ENCODE measurements at regions not wholly inside any gene's neighbourhood (a gene's known extent, or its start where the extent isn't known, plus 50 kb on each side); places are given as distances from the start of the nearest gene placed in this dataset.

DNA sequence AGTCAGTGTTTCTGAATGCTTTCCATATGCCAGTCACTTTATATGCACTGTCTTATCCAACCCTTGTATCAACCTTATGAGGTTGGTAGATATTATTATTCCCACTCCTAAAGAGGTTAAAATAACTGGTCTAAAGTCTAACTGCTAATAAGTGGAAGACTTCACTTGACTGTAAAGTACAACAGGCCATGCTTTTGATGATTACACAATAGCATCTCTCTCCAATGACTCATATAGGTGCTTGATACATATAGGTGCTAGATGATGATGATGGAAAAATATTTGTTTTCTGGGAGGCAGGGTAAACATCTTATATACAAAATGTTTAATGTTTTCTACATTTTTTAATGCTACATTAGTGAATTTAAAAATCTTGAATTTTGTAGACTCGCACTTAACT is 75.9 kb upstream of the NR3C1 start:
- in situ Hi-C loops (cut with HindIII; ENCODE audit: low sequenced_read_pairs): no loop called here
- H3K4me3 ChIP-seq (ENCODE audit: low read depth, low read length): no peak overlapping the region
- TF ChIP-seq, protein P1, sequence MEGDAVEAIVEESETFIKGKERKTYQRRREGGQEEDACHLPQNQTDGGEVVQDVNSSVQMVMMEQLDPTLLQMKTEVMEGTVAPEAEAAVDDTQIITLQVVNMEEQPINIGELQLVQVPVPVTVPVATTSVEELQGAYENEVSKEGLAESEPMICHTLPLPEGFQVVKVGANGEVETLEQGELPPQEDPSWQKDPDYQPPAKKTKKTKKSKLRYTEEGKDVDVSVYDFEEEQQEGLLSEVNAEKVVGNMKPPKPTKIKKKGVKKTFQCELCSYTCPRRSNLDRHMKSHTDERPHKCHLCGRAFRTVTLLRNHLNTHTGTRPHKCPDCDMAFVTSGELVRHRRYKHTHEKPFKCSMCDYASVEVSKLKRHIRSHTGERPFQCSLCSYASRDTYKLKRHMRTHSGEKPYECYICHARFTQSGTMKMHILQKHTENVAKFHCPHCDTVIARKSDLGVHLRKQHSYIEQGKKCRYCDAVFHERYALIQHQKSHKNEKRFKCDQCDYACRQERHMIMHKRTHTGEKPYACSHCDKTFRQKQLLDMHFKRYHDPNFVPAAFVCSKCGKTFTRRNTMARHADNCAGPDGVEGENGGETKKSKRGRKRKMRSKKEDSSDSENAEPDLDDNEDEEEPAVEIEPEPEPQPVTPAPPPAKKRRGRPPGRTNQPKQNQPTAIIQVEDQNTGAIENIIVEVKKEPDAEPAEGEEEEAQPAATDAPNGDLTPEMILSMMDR (IDR thresholded peaks at IDR 0.05; ENCODE audit: low read depth, low read length, missing control alignments): no peak
- no peak for DNase-seq (ENCODE audit: low read depth)

DNA sequence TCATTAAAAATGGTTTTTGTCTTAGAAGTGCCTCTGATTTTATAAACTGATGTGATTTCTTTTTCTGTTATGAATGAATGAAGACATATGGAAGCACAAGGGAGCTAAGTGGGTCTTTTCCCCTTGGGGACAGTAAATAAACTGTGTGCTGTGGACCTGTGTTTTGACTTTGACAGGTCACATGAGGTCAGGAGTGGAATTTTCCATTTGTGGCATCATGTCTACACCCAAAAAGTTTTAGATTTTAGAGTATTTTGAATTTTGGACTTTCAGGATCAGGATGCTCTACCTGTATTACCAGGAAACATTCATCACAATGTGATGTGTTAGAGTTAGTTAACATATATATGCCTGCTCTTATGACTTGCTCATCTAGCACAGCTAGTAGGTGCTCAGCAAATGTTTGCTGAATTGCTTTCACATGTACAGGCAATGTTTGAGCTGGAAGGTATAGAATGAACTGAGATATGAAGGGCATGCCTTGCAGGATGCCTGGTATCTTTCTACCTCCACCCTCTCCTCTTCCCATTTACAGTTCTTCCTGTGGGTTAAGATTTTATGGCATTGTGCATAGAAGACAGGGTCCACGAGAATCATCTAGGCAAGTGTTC is 73.2 kb upstream of the NR3C1 start:
- in situ Hi-C loops (cut with HindIII; ENCODE audit: low sequenced_read_pairs): no loop called here
- no peak for DNase-seq (ENCODE audit: low read depth)
- TF ChIP-seq, protein P1 (IDR thresholded peaks at IDR 0.05; ENCODE audit: low read depth, low read length, missing control alignments): no peak
- no peak overlapping the region for H3K4me3 ChIP-seq (ENCODE audit: low read depth, low read length)

DNA sequence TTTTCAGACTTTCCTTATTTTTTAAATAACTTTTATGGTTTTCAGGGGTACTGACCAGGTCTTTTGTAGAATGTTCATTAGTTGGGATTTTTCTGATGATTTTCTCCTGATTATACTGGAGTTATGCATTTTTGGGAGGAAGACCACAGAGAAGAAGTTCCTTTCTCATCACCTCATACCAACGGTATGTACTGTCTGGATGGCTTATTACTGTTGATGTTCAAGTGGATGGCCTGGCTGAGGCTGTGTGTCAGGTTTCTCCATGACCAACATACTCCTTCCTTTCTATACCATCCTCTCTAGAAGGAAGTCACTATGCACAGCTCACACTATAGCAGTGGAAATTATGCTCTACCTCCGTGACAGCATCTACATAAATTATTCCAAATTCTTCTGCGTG is 71.1 kb upstream of the NR3C1 start:
- no peak overlapping the region for H3K4me3 ChIP-seq (ENCODE audit: low read depth, low read length)
- TF ChIP-seq, protein P1 (IDR thresholded peaks at IDR 0.05; ENCODE audit: low read depth, low read length, missing control alignments): no peak
- no peak for DNase-seq (ENCODE audit: low read depth)
- in situ Hi-C loops (cut with HindIII; ENCODE audit: low sequenced_read_pairs): no loop called here

DNA sequence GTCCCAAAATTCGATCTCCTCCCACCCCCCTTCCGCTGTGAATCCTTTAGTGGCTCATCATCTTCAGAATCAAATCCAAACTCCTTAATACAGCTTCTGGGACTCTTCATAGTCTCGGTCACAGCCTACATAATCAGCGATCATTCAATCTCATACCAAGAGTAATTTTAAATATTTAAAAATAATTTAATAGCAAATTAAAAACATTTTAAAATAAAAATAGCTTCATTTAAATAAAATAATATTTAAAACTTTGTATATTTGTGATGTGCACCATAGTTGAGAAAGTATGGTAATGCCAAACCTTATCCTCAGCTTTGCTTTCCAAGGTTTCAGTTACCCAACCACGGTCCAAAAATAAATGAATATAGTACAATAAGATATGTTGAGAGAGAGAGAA is 70.0 kb upstream of the NR3C1 start:
- in situ Hi-C loops (cut with HindIII; ENCODE audit: low sequenced_read_pairs): no loop called here
- no peak overlapping the region for H3K4me3 ChIP-seq (ENCODE audit: low read depth, low read length)
- no peak for DNase-seq (ENCODE audit: low read depth)
- TF ChIP-seq, protein P1 (IDR thresholded peaks at IDR 0.05; ENCODE audit: low read depth, low read length, missing control alignments): no peak

DNA sequence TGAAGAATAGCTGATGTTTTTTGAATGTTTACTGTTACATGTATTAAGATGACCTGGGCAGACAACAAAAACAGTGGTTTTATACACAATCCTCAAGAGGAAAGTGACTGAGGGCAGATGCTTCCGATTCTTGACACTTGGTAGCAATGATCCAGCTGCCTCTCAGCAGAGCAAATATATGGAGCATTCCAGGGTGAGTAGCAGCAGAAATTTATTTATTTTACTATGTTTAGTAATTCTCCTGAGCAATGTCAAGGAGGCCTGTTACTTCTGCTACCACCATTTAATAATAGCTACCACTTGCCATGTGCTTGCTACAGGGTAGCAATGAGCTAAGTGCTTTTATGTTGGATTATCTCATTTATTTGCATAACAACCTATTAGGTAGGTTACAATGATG is 69.1 kb upstream of the NR3C1 start:
- H3K4me3 ChIP-seq (ENCODE audit: low read depth, low read length): no peak overlapping the region
- DNase-seq (ENCODE audit: low read depth): no peak
- TF ChIP-seq, protein P1 (IDR thresholded peaks at IDR 0.05; ENCODE audit: low read depth, low read length, missing control alignments): no peak
- in situ Hi-C loops (cut with HindIII; ENCODE audit: low sequenced_read_pairs): no loop called here

DNA sequence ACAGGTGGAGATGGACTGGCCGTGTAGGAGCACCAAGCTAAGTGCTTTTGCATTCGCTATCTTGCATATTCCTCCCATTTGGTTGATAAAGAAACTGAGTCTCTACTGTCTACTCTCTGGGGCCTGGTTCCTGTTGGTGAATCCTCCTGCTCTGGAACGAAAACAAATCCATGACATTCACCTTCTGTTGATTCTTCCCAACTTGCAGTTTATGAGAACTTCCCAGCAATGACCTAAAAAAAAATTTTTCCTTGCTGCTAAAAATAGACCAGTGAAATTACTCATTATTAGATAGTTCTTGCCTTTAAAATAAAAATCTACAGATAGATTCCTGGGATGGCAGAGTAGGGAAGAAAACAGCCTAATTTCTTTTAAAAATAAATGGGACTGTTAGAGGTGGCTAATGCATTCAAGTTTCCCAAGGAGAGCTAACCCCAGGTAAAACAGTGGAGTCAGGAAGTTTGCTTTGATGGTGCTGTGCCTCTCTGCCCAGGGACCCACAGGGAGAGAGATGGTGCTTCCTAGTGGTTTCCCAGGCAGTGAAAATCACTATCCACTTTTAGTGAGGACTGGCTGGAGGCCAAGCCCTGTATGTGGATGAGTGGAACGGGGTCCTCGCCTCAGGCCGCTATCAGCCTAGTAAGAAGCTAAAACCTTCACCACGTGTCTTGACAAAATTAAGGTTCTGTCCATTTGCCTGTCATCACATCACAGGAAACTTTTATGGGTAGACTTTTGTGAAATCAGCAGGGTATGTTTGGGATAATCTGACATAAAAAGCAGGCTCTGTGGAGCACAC is 68.4 kb upstream of the NR3C1 start:
- TF ChIP-seq, protein P1 (IDR thresholded peaks at IDR 0.05; ENCODE audit: low read depth, low read length, missing control alignments): no peak
- in situ Hi-C loops (cut with HindIII; ENCODE audit: low sequenced_read_pairs): no loop called here
- H3K4me3 ChIP-seq (ENCODE audit: low read depth, low read length): no peak overlapping the region
- no peak for DNase-seq (ENCODE audit: low read depth)
